OCI-LY7 (cell line): ENCODE measurements at regions not wholly inside any gene's neighbourhood (a gene's known extent, or its start where the extent isn't known, plus 50 kb on each side); places are given as distances from the start of the nearest gene placed in this dataset.

ENCODE experiments used
- BruUV-seq: library from RNA; stranded (reverse); fragments of 400-500 nt; replicated peaks from 2 replicates; lab custom pipeline; 2021; lab: Mats Ljungman, UMichigan
- CTCF ChIA-PET: fragments of 300-600 bp; sonication (Branson Sonifier 250); formaldehyde crosslinking; loops from one replicate; lab custom pipeline; 2022; ENCODE audit warnings: antibody characterized with exemption; ENCODE audit not compliant: unreplicated experiment; lab: Charles Lee
- POLR2A ChIA-PET: fragments of 300-600 bp; sonication (Branson Sonifier 250); formaldehyde crosslinking; loops from one replicate; lab custom pipeline; 2022; ENCODE audit warnings: antibody characterized with exemption; lab: Charles Lee
- DNase-seq: peaks from one replicate; pipeline ENCODE4 v3.0.0-alpha.2; 2015; ENCODE audit warnings: low spot score
- H2AFZ ChIP-seq: fragments of 200-600 bp; sonication (generic), shearing (Covaris generic); 2 replicates; pipeline ENCODE4 v1.6.1; 2014; ENCODE audit warnings: mild to moderate bottlenecking, antibody characterized with exemption, low read length, moderate library complexity
- H3K27ac ChIP-seq: fragments of 200-600 bp; sonication (generic); 2 replicates; pipeline ENCODE4 v1.5.1; 2014; ENCODE audit warnings: mixed run types, low read depth, mild to moderate bottlenecking, moderate library complexity, low read length, inconsistent platforms; ENCODE audit not compliant: poor library complexity, severe bottlenecking
- H3K36me3 ChIP-seq: fragments of 200-600 bp; sonication (generic); 2 replicates; pipeline ENCODE4 v1.6.1; 2014; ENCODE audit warnings: mild to moderate bottlenecking, antibody characterized with exemption, low read length, moderate library complexity, mixed read lengths; ENCODE audit not compliant: insufficient read depth
- H3K4me1 ChIP-seq: fragments of 200-600 bp; sonication (generic); 2 replicates; pipeline ENCODE4 v1.5.1; 2014; ENCODE audit warnings: mild to moderate bottlenecking, low read length; ENCODE audit not compliant: insufficient read depth, poor library complexity, severe bottlenecking
- H3K4me2 ChIP-seq: fragments of 200-600 bp; sonication (generic); 2 replicates; pipeline ENCODE4 v1.6.1; 2014; ENCODE audit warnings: mild to moderate bottlenecking, low read length
- H3K4me3 ChIP-seq: fragments of 200-600 bp; sonication (generic); 2 replicates; pipeline ENCODE4 v1.5.1; 2014; ENCODE audit warnings: mild to moderate bottlenecking, low read depth, low read length; ENCODE audit not compliant: poor library complexity, severe bottlenecking
- H3K79me2 ChIP-seq: fragments of 200-600 bp; sonication (generic); 2 replicates; pipeline ENCODE4 v1.6.1; 2016; ENCODE audit warnings: low read depth, mild to moderate bottlenecking, low read length, moderate library complexity, mixed read lengths; ENCODE audit not compliant: insufficient read depth
- H3K9me2 ChIP-seq: fragments of 200-600 bp; sonication (generic); 2 replicates; pipeline ENCODE4 v1.6.1; 2016; ENCODE audit warnings: mild to moderate bottlenecking, low read length, mixed read lengths; ENCODE audit not compliant: insufficient read depth
- H3K9me3 ChIP-seq: fragments of 200-600 bp; sonication (generic); 2 replicates; pipeline ENCODE4 v1.6.1; 2014; ENCODE audit warnings: mild to moderate bottlenecking, mixed run types, low read length, mixed read lengths
- H4K20me1 ChIP-seq: fragments of 200-600 bp; sonication (generic); 2 replicates; pipeline ENCODE4 v1.6.1; 2014; ENCODE audit warnings: mild to moderate bottlenecking, antibody characterized with exemption, low read length, moderate library complexity, mixed read lengths; ENCODE audit not compliant: insufficient read depth
- EZH2phosphoT487 ChIP-seq: fragments of 200-600 bp; sonication (generic); IDR thresholded peaks from 2 replicates; pipeline ENCODE4 v1.6.1; 2018; ENCODE audit warnings: low read depth, borderline replicate concordance, mild to moderate bottlenecking, mixed run types, antibody characterized with exemption, low read length, moderate library complexity, mixed read lengths
- intact Hi-C: fragments of 100-400 bp; cut with micrococcal nuclease; formaldehyde crosslinking; loops from one replicate; pipeline ENCODE4 v1.10.0; 2022; ENCODE audit not compliant: unreplicated experiment
- TF ChIP-seq, protein P1 (sequence below): fragments of 200-600 bp; sonication (generic); conservative IDR thresholded peaks from 2 replicates; pipeline ENCODE4 v1.5.1; 2014; ENCODE audit warnings: mild to moderate bottlenecking, antibody characterized with exemption, low read length, moderate library complexity, mixed read lengths

DNA sequence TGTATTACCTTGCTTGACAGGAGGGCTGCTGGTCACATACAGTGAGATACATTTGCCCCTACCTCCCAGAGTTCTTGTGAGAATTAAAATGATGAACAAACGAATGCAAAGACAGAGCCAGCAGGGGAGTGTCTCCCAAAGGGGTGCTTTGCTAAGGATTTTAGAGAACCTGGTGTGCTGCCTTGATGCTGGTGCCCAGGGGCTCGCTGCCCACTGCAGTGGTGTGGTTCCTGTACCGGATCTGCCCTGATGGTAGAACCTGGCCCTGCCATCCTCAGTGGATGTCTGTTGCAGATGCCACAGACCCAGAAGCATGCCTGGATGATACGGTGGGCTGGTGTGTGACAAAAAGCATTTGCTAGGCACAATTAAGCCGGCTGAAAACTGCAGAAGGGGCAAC, 414.8 kb upstream of the HS6ST1 start:
- ChIA-PET CTCF (no interaction called here), POLR2A (no interaction called here)
- peaks cover 24% of the 10 kb centered on the region for H3K4me1 ChIP-seq
- no peaks in the 10 kb centered on the region for H3K79me2 ChIP-seq
- intact Hi-C loops, result no loop called here
- no peaks in the 10 kb centered on the region for H3K36me3 ChIP-seq
- no peak overlapping the region for H3K27ac ChIP-seq
- H3K9me3 ChIP-seq, result no peaks in the 10 kb centered on the region
- BruUV-seq, result no TSS peak
- no peak for TF ChIP-seq EZH2phosphoT487
- TF ChIP-seq, protein P1, sequence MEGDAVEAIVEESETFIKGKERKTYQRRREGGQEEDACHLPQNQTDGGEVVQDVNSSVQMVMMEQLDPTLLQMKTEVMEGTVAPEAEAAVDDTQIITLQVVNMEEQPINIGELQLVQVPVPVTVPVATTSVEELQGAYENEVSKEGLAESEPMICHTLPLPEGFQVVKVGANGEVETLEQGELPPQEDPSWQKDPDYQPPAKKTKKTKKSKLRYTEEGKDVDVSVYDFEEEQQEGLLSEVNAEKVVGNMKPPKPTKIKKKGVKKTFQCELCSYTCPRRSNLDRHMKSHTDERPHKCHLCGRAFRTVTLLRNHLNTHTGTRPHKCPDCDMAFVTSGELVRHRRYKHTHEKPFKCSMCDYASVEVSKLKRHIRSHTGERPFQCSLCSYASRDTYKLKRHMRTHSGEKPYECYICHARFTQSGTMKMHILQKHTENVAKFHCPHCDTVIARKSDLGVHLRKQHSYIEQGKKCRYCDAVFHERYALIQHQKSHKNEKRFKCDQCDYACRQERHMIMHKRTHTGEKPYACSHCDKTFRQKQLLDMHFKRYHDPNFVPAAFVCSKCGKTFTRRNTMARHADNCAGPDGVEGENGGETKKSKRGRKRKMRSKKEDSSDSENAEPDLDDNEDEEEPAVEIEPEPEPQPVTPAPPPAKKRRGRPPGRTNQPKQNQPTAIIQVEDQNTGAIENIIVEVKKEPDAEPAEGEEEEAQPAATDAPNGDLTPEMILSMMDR, result no peak
- no peaks in the 10 kb centered on the region for H4K20me1 ChIP-seq
- no peak overlapping the region for H3K4me3 ChIP-seq
- DNase-seq, result no peak
- H2AFZ ChIP-seq, result 0 out of 2 replicates have a peak overlapping the region, but pooled peaks have one; percentile 12
- H3K4me2 ChIP-seq, result no peak overlapping the region
- no peaks in the 10 kb centered on the region for H3K9me2 ChIP-seq

DNA sequence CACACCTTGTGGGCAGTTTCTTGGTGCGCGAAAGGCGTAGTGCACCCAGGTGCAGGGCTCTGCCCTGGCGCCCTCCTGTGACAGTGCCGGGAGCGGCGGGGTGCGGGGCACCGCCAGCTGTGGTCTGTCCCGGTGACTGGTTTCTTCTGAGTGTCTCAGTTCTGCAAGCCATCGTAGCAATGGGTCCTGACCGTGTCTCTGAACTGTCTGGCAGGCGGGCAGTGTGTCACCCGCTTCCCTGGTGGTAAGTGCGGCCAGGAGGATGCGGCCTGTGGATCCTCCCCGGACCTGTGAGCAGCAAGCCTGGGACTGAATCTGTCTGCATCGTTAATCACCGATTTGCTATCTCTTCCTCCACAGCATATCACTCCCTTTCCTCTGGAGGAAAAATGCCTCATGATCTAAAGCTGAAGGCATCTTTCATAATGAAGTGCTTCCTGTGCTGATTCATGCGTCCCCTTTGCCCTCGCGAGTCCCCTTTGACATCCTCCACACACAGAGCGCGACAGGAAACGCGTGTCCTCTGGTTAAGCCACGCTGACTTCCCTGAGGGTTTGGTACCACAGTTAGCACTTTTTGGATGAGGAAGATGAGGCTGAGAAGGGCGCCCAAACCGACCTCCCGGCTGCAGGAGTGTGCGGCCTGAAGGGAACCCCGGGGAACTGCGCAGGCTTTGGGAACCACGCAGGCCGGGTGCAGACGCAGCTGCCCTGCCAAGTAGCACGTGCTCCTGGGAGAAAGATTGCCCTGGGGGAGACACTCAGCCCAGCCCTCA, 416.0 kb upstream of the HS6ST1 start:
- Histone ChIP-seq H3K9me2 (no peaks in the 10 kb centered on the region), H3K27ac (no peak overlapping the region), H3K4me2 (peak overlapping the region; percentile 18), H3K79me2 (no peaks in the 10 kb centered on the region), H3K4me3 (no peak overlapping the region), H3K36me3 (no peaks in the 10 kb centered on the region), H2AFZ (peak overlapping the region; percentile 57; the same call in 1 of the 2 replicates), H3K9me3 (no peaks in the 10 kb centered on the region), H4K20me1 (no peaks in the 10 kb centered on the region), H3K4me1 (peaks cover 24% of the 10 kb centered on the region)
- BruUV-seq, result no TSS peak
- peak; percentile 65 for DNase-seq
- intact Hi-C loops, result no loop called here
- TF ChIP-seq, protein P1, result peak; percentile 55
- TF ChIP-seq EZH2phosphoT487, result no peak
- ChIA-PET POLR2A (interaction anchor here (0.6 kb wide), 1 partner anchor 19 kb away, joined by 3 read pairs; no protein-coding TSS in a partner anchor), CTCF (no interaction called here)
